SK-N-SH (cell line): ENCODE measurements at regions not wholly inside any gene's neighbourhood (a gene's known extent, or its start where the extent isn't known, plus 50 kb on each side); places are given as distances from the start of the nearest gene placed in this dataset.

Experiments
- NFIC ChIP-seq: IDR thresholded peaks from 2 replicates; pipeline ENCODE4 v1.4.0; 2012; ENCODE audit warnings: borderline replicate concordance
- ZBTB33 ChIP-seq: IDR thresholded peaks from 2 replicates; pipeline ENCODE4 v1.4.0; 2012; ENCODE audit warnings: low read depth, borderline replicate concordance

- TF ChIP-seq ZBTB33 = no peak
- no peak for TF ChIP-seq NFIC
Measured at GRCh38 chr10:7039859-7040258, 371.0 kb downstream of the SFMBT2 start.
